ENCODE measurements at regions not wholly inside any gene's neighbourhood (a gene's known extent, or its start where the extent isn't known, plus 50 kb on each side); places are given as distances from the start of the nearest gene placed in this dataset.

DNA sequence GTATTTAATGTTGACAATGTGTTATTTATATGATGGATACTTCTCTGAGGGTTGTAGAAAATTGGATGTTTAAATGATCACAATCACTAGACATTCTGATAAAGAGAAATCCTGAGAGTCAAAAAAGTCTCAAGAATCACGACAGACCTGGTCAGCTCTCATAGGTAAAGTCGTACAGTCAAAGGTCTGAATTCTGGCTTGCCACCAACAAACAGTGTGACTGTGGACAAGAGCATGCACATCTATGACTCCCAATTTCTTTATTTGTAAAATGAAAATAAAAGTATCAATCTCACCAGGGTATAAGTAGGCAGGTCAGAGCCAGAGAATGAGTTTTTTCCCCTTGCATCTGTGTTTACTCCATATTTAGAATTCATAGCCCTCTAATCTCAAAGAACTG lies 556.7 kb downstream of the FAM181B start:
- H4K91ac ChIP-seq (replicated peaks; ENCODE audit: insufficient read length, low read length): no peak overlapping the region
- H3K23me2 ChIP-seq (ENCODE audit: low read depth, low read length): no peaks in the 10 kb centered on the region
- no peak overlapping the region for H2BK120ac ChIP-seq (replicated peaks; ENCODE audit: low read depth, low read length)
- no peak overlapping the region for H2BK12ac ChIP-seq (ENCODE audit: low read depth, low read length)
- no peaks in the 10 kb centered on the region for H3K36me3 ChIP-seq (ENCODE audit: control insufficient read depth in 2 of 4, insufficient read depth in 4 of 4, low read length in 3 of 4)
- no peak overlapping the region for H2AFZ ChIP-seq (ENCODE audit: low read length)
- H4K5ac ChIP-seq (ENCODE audit: insufficient read length, low read depth, low read length): no peak overlapping the region
- CTCF ChIA-PET (ENCODE audit: partially characterized antibody): no interaction called here
- no peaks in the 10 kb centered on the region for H3K4me1 ChIP-seq (replicated peaks in 1 of 4; ENCODE audit: control insufficient read depth in 3 of 4, insufficient read depth in 4 of 4, low read length in 3 of 4)
- no peak overlapping the region for H3K4me2 ChIP-seq (ENCODE audit: insufficient read depth in 1 of 2, low read depth in 2 of 2, low read length in 2 of 2)
- H4K8ac ChIP-seq (ENCODE audit: extremely low read depth, insufficient read depth, low read length): no peak overlapping the region
- no peaks in the 10 kb centered on the region for H4K20me1 ChIP-seq (replicated peaks in 1 of 2; ENCODE audit: control insufficient read depth in 1 of 2, insufficient read depth in 2 of 2, low read length in 2 of 2)
- WGBS, 2 experiments (ENCODE audit: extremely low coverage in 1 of 2, insufficient coverage in 1 of 2, insufficient read length in 1 of 2, insufficient replicate concordance in 2 of 2, low coverage in 1 of 2, low lambda C conversion rate in 2 of 2, missing lambda C conversion rate in 1 of 2): 81% methylated on average over 2 of the region's 2 CpGs; no CpG with 5 or more reads in 1 of the 2 experiments
- no peak overlapping the region for H3K9ac ChIP-seq (replicated peaks in 1 of 4; ENCODE audit: extremely low read depth in 1 of 4, low read depth in 3 of 4, low read length in 3 of 4)
- no peak overlapping the region for H3K23ac ChIP-seq (ENCODE audit: insufficient read length)
- POLR2A ChIA-PET (ENCODE audit: partially characterized antibody): no interaction called here
- H2BK15ac ChIP-seq (ENCODE audit: low read length): no peak overlapping the region
- H2BK5ac ChIP-seq (ENCODE audit: low read depth, low read length): no peak overlapping the region
- H3K9me3 ChIP-seq (ENCODE audit: insufficient read depth in 2 of 2, low read depth in 1 of 2, low read length in 1 of 2): peaks cover 0 to 9% of the 10 kb centered on the region in 2 experiments; a peak in 1 of 4 replicates
- H3K4me3 ChIP-seq (ENCODE audit: extremely low read depth in 1 of 4, insufficient read depth in 2 of 4, low read depth in 3 of 4, low read length in 4 of 4): no peak overlapping the region
- no peaks in the 10 kb centered on the region for H3K79me1 ChIP-seq (ENCODE audit: low read depth, low read length)
- no peaks in the 10 kb centered on the region for H3K79me2 ChIP-seq (ENCODE audit: control insufficient read depth in 1 of 2, insufficient read depth in 2 of 2, low read length in 2 of 2)
- DNase-seq (ENCODE audit: low read depth in 1 of 2, low spot score in 2 of 2) (no peak), FAIRE-seq (no peak)
- H3K27me3 ChIP-seq (replicated peaks in 1 of 4; ENCODE audit: control insufficient read depth in 3 of 4, extremely low read depth in 1 of 4, insufficient read depth in 3 of 4, low read length in 3 of 4): no peaks in the 10 kb centered on the region
- H3K14ac ChIP-seq (ENCODE audit: insufficient read length): no peak overlapping the region
- H3K18ac ChIP-seq (ENCODE audit: extremely low read depth, low read length): no peak overlapping the region
- no peak overlapping the region for H3K56ac ChIP-seq (replicated peaks; ENCODE audit: insufficient read length, low read depth, low read length)
- no peak overlapping the region for H2AK5ac ChIP-seq (ENCODE audit: low read depth, low read length)
- H3K27ac ChIP-seq (ENCODE audit: low read depth, low read length): no peak overlapping the region
- no peak overlapping the region for H3K4ac ChIP-seq (replicated peaks; ENCODE audit: insufficient read length, low read depth, low read length)
- no peak overlapping the region for H2BK20ac ChIP-seq (ENCODE audit: low read length)
- TF ChIP-seq TAF1 (IDR thresholded peaks at IDR 0.05; ENCODE audit: low read depth, low read length): no peak
- no peak for TF ChIP-seq PHF8 (conservative IDR thresholded peaks at IDR 0.05; ENCODE audit: low read depth, low read length)
- TF ChIP-seq YY1 (IDR thresholded peaks at IDR 0.05; ENCODE audit: low read depth, low read length): no peak
- TF ChIP-seq CTCF (IDR thresholded peaks at IDR 0.05; ENCODE audit: control extremely low read depth in 1 of 3, insufficient read depth in 1 of 3, low read depth in 1 of 3, low read length in 3 of 3): no peak
- TF ChIP-seq ATF2 (IDR thresholded peaks at IDR 0.05; ENCODE audit: low read length): no peak
- no peak for TF ChIP-seq RNF2 (IDR thresholded peaks at IDR 0.05; ENCODE audit: borderline replicate concordance, low read depth, low read length, missing control alignments, poor library complexity, severe bottlenecking)
- TF ChIP-seq POLR2AphosphoS5 (IDR thresholded peaks at IDR 0.05; ENCODE audit: low read depth, low read length): no peak
- TF ChIP-seq BRCA1 (IDR thresholded peaks at IDR 0.05; ENCODE audit: low read depth, low read length): no peak
- TF ChIP-seq ZNF274 (IDR thresholded peaks at IDR 0.05; ENCODE audit: borderline replicate concordance, extremely low read depth, low read length): no peak
- no peak for TF ChIP-seq FOSL1 (IDR thresholded peaks at IDR 0.05; ENCODE audit: insufficient read depth, low read depth, low read length)

All from H1 (cell line).